ENCODE measurements at regions not wholly inside any gene's neighbourhood (a gene's known extent, or its start where the extent isn't known, plus 50 kb on each side); places are given as distances from the start of the nearest gene placed in this dataset.

GRCh38 chr11:112457532-112457931 lies 196.9 kb upstream of the PLET1 start (continued):
- no peak for TF ChIP-seq ZNF629 (CRISPR knock-in tag; conservative IDR thresholded peaks at IDR 0.05)
- TF ChIP-seq RNF2 (conservative IDR thresholded peaks at IDR 0.05; ENCODE audit: low read depth) = no peak
- TF ChIP-seq ZNF235 (CRISPR knock-in tag; IDR thresholded peaks at IDR 0.05; ENCODE audit: borderline replicate concordance) = no peak
- no peak for TF ChIP-seq NAIF1 (CRISPR knock-in tag; IDR thresholded peaks at IDR 0.05; ENCODE audit: borderline replicate concordance)
- TF ChIP-seq RBFOX2 (IDR thresholded peaks at IDR 0.05; ENCODE audit: low read depth, low read length) = no peak
- TF ChIP-seq NR1H2 (CRISPR knock-in tag; IDR thresholded peaks at IDR 0.05; ENCODE audit: borderline replicate concordance, low read depth) = no peak
- no peak for TF ChIP-seq ZNF256 (CRISPR knock-in tag; conservative IDR thresholded peaks at IDR 0.05)
- no peak for TF ChIP-seq FOSL2 (CRISPR knock-in tag; IDR thresholded peaks at IDR 0.05)
- TF ChIP-seq WIZ (CRISPR knock-in tag; IDR thresholded peaks at IDR 0.05) = no peak
- TF ChIP-seq KLF9 (CRISPR knock-in tag; IDR thresholded peaks at IDR 0.05; ENCODE audit: low read depth) = no peak
- no peak for TF ChIP-seq BRD4 (CRISPR knock-in tag; IDR thresholded peaks at IDR 0.05)

DNA sequence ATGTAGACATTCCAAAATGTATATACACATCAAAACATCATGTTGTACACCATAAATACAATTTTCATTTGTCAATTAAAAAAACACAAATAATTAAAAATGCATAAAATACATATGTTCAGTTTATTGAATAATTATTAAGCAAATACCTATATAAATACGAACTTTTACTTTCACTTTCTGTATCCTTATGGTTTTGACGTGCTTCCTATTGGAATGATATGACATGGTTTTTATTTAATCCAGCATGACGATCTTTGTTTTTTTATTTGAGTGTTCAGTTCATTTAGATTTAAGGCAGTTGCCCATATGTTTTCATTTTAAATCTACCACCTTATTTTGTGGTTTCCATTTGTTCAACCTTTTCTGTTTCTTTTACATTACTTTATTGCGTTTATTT lies 198.3 kb upstream of the PLET1 start:
- BruUV-seq (replicated peaks) = no TSS peak
- FAIRE-seq = no peak
- intact Hi-C loops (cut with micrococcal nuclease; ENCODE audit: unreplicated experiment) = no loop called here
- H3K4me3 ChIP-seq (replicated peaks in 1 of 3; ENCODE audit: insufficient read depth in 1 of 3, low read depth in 2 of 3, low read length in 3 of 3) = peak overlapping the region in 2 of 3 experiments; percentile 21 to 28; a peak in 2 of 6 replicates
- ChIA-PET POLR2A (no interaction called here), CTCF (ENCODE audit: low intra/inter-chr PET ratio, low total read pairs) (no interaction called here)
- H3K9ac ChIP-seq (ENCODE audit: insufficient read depth, low read depth, low read length) = no peak overlapping the region
- no peaks in the 10 kb centered on the region for H3K4me1 ChIP-seq (ENCODE audit: insufficient read depth, low read length)
- no peaks in the 10 kb centered on the region for H3K36me3 ChIP-seq (replicated peaks in 1 of 2; ENCODE audit: control insufficient read depth in 1 of 2, insufficient read depth in 2 of 2, low read length in 2 of 2)
- DNase-seq (ENCODE audit: low spot score) = no peak
- in situ Hi-C loops (cut with HindIII; ENCODE audit: extremely low pct_ligation_motif_present, low pct_unique_long_range_greater_than_20kb) = loop anchor here (10.0 kb wide), 1 partner anchor 234 kb away; the partner anchor contains the start of gene PTS
- H3K9me3 ChIP-seq (ENCODE audit: low read length) = no peaks in the 10 kb centered on the region
- H2AFZ ChIP-seq (ENCODE audit: low read length) = no peak overlapping the region
- H3K4me2 ChIP-seq (ENCODE audit: low read depth, low read length) = peak overlapping the region; percentile 32; the same call in 1 of the 2 replicates
- ATAC-seq = no peak
- WGBS (ENCODE audit: low lambda C conversion rate) = 0% methylated on average over 4 of the region's 4 CpGs
- no peaks in the 10 kb centered on the region for H3K79me2 ChIP-seq (ENCODE audit: insufficient read depth, low read length)
- no peaks in the 10 kb centered on the region for H3K27me3 ChIP-seq (ENCODE audit: control insufficient read depth in 1 of 2, insufficient read depth in 2 of 2, low read length in 2 of 2)
- no peaks in the 10 kb centered on the region for H4K20me1 ChIP-seq (ENCODE audit: insufficient read depth, low read length)
- H3K27ac ChIP-seq (ENCODE audit: extremely low read length, insufficient read depth, low read length) = no peak overlapping the region
- TF ChIP-seq RBAK (CRISPR knock-in tag; IDR thresholded peaks at IDR 0.05) = no peak
- TF ChIP-seq ZNF549 (CRISPR knock-in tag; IDR thresholded peaks at IDR 0.05) = no peak
- TF ChIP-seq ZNF816 (CRISPR knock-in tag; IDR thresholded peaks at IDR 0.05; ENCODE audit: borderline replicate concordance) = no peak
- no peak for TF ChIP-seq SMAD1 (CRISPR knock-in tag; IDR thresholded peaks at IDR 0.05; ENCODE audit: borderline replicate concordance, low read depth)
- TF ChIP-seq NR2F2 (IDR thresholded peaks at IDR 0.05; ENCODE audit: borderline replicate concordance, low read depth) = no peak
- TF ChIP-seq KDM2A (CRISPR knock-in tag; IDR thresholded peaks at IDR 0.05; ENCODE audit: borderline replicate concordance, low read depth) = no peak
- TF ChIP-seq ZFP36 (IDR thresholded peaks at IDR 0.05; ENCODE audit: borderline replicate concordance, low read depth, low read length, partially characterized antibody) = no peak
- TF ChIP-seq E2F5 (CRISPR knock-in tag; conservative IDR thresholded peaks at IDR 0.05) = no peak
- TF ChIP-seq ZNF10 (CRISPR knock-in tag; IDR thresholded peaks at IDR 0.05; ENCODE audit: borderline replicate concordance, low read depth) = no peak
- TF ChIP-seq CHD2 (IDR thresholded peaks at IDR 0.05; ENCODE audit: low read depth, low read length) = no peak
- TF ChIP-seq ZNF101 (CRISPR knock-in tag; IDR thresholded peaks at IDR 0.05; ENCODE audit: borderline replicate concordance, low read depth) = no peak
- TF ChIP-seq SP5 (CRISPR knock-in tag; IDR thresholded peaks at IDR 0.05; ENCODE audit: borderline replicate concordance, low read depth) = no peak
- no peak for TF ChIP-seq ZNF274 (CRISPR knock-in tag; IDR thresholded peaks at IDR 0.05)
- no peak for TF ChIP-seq KDM1A (CRISPR knock-in tag; IDR thresholded peaks at IDR 0.05)
- TF ChIP-seq RFX1 (IDR thresholded peaks at IDR 0.05) = no peak
- no peak for TF ChIP-seq TIGD3 (CRISPR knock-in tag; IDR thresholded peaks at IDR 0.05; ENCODE audit: borderline replicate concordance)

Data from HepG2 (cell line).